HG03460 (cell line): ENCODE measurements at regions not wholly inside any gene's neighbourhood (a gene's known extent, or its start where the extent isn't known, plus 50 kb on each side); places are given as distances from the start of the nearest gene placed in this dataset.

Source experiments
- ATAC-seq: cut with Tn5 transposase; IDR thresholded peaks from one replicate; pipeline ENCODE4 v1.9.1; 2021; ENCODE audit not compliant: unreplicated experiment

DNA sequence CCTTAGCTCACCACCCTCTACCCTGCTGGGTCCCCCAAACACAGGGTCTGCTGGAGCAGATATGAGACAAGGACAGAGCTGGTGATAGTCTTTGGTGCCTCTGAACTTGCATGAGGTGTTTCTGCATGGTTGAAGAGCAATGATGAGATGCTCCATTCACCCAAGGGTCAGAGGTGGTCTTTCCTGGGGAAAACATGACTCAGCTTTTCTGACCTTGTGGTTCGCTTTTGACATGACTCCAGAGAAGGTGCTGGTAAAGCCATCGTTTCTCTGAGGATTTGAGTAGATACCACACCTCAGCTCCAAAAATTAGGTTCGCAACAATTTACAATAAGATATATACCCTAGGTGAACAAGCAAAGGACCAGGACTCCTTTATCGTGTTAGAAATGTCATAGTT lies 304.8 kb downstream of the DHX35 start:
- no peak for ATAC-seq

GRCh38 chr20:39264506-39265172 lies 302.5 kb downstream of the DHX35 start:
- no peak for ATAC-seq

DNA sequence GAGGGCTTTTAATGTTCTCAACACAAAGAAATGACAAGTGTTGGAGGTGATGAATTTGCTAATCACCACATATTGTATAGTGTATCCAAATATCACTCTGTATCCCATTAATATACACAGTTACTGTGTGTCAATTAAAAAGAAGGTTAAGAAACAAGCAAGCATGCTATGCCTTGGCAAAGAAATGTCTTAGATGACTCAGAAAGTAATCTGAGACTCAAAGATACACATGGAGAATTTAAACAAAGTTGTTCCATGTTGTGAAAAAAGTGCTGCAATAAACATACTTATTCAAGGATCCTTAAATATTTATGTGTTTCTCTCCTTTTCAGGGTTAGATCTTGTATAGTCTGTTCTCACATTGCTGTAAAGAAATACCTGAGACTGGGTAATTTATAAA lies 300.9 kb downstream of the DHX35 start:
- ATAC-seq = no peak

- ATAC-seq = no peak
These were observed 297.7 kb downstream of the DHX35 start for GRCh38 chr20:39259808-39260207.

GRCh38 chr20:39259010-39259803 lies 297.1 kb downstream of the DHX35 start:
- no peak for ATAC-seq

DNA sequence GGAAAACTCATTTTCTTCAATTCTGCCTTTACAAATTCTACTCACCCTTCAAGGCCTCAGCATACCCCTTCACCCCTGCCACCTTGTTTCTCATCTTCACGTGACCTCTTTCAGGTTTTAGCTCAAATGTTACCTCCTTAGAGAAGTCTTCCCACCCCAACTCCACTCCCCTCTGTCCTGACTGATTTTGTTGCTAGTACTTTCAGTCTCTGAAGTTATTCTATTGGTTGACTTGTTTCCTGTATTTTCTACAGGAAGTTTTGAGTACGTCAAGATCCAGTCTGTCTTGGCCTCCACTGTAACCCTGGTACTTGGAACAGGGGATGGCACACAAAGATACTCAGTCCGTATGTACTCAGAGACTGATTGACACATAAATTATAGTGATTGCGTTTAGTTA lies 296.1 kb downstream of the DHX35 start:
- no peak for ATAC-seq

GRCh38 chr20:39253051-39253755 lies 291.1 kb downstream of the DHX35 start:
- ATAC-seq = no peak

- ATAC-seq = no peak
These were observed 289.9 kb downstream of the DHX35 start for GRCh38 chr20:39252035-39252434.

- ATAC-seq = no peak
These were observed 287.7 kb downstream of the DHX35 start for GRCh38 chr20:39249798-39250197.

DNA sequence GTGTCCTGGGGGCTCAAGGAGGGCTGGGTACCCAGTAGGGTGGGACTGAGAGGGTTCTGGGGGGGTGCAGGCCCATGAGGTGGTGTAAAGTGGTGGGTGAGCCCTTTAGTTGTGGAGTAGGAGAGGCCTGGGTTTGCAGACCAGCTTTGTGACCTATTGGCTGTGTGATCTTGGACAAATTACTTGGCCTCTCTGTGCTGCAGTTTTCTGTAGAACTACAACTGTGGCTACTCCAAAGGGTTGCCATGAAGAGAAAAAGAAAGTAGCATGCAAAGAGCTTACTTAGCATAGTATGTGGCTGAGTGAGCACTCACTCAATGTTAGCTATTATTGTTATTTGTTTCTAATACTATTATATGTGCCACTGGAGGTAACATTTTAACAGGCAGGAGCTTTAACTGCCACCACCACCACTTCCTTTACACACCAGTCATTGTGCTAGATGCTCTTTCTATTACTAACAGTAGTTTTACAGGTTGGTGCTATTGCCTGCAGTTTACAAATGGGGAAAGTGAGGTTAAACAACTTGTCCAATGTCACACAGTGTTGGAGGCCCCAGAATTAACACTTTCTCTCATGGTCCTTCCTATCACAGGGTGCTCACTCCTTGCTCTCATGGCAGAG lies 286.8 kb downstream of the DHX35 start:
- no peak for ATAC-seq

DNA sequence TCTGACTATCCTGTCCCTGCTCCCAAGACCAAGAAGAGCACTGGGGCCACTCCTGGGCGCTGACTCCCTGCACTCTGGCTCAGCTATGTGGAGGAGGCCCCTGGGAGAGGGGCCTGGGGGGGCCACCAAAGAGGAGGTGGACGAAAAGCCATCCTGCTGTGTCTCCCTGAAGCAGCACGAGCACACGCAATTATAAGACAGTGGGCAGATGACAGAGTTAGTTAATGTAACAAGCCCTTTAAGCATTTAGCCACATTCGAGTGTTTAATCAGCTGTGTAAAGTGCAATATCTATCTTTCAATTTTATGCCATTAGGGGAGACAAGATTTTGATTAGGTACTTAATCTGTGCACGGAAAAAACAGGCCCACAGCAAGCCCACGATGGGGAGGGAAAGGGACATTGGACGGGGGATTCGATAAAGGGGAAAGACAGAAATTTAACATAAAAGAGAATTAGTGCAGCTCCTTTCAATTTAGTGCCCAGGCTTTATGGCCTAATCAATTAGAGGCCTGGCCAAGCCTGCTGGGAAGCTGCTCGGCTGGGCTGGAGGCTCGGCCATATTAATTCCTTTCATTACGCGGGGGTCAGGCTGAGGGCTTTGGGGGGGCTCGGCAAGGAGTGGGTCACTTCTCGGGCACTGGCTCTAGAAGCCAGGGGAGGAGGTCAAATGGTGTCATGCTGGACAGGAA lies 286.2 kb downstream of the DHX35 start:
- ATAC-seq = no peak

DNA sequence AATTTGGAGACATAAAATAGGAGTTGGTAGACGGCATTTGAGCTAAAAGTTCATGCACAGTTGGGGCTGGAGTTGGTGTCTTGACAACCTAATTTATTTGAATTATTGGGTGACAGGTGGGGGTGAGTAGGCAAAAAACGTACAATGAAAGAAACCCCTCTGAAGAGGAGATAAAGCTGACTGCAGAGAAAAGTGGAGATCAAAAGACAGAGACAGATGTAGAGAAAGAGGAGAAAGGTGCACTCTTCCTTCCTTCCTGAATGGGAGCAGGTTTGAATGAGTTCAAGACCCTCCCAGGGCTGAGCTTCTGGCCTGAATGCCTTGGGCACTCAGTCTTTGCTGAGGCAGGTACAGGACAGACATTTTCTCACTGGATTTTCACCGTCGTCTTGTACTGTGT lies 284.3 kb downstream of the DHX35 start:
- ATAC-seq = no peak

DNA sequence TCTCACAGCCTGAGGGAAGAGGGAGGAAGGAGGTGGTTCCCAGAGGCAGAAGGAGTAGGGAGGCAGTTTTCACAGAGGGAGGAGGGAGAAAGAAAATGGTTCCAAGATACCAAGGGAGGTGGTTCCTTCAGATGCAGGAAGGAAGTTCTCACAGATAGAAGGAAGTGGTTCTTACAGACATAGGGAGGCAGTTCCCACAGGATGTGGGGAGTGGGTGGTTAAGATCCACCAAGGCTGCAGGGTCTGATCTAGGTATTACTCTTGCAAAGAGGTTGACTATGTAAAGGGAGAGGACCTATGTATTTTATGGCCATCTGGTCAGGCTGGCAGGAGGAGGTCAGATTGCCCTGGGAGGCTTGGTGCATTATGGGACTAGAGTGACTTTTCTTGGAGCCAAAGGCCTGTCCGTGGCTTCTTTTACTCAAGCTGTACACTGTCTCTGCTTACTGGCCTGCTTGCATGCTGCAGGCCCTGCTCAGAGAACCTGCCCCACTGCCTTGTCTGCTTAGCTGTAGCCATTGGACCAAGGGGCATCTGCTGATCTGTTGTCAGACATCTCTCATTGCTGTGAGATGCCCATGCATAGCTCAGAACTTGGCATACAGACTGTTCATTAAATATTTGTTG lies 283.7 kb downstream of the DHX35 start:
- ATAC-seq = no peak

GRCh38 chr20:39243962-39244361 lies 281.8 kb downstream of the DHX35 start:
- no peak for ATAC-seq

DNA sequence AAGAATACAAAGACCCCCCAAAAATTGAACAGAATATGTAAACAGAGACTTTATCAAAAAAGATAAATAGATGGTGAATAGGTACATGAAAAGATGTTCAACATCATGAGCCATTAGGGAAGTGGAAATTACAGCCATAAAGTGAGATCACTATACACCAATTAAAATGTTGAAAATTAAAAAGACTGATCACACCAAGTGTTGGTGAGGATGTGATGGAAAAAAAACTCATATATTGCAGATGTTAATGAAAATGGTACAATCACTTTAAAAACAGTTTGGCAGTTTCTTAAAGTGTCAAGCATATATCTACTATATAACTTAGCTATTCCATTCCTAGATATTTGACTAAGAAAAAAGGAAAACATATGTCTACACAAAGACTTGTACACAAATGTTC lies 280.5 kb downstream of the DHX35 start:
- ATAC-seq = no peak

DNA sequence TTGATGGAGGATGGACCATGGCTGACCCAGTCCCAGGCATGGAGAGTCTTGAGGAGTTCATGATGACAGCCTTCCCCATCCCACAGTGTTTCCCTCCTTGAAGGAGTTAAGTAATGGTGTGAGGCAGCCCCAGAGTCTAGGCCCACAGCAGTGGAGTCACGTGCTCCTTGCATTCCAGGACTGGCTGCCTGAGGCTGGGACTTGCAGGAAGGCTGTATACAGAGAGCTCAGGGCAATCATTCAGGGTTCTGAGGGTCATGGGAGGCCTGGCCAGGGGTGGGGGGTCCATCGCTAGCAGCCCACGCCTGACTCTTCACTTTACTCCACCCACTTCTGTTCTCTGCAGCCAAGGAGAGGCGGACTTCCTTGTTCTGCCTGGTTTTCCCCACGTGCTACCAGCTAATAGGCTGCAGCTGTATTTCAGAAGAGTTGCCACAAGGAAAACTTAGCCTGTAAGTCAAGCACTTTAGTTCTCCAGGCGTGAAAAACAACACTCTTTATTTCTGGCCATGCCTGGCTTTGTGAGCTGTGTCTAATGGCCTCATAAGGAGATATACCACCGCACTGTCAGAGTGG lies 272.5 kb downstream of the DHX35 start:
- ATAC-seq = no peak

GRCh38 chr20:39233755-39234154 lies 271.6 kb downstream of the DHX35 start:
- no peak for ATAC-seq

DNA sequence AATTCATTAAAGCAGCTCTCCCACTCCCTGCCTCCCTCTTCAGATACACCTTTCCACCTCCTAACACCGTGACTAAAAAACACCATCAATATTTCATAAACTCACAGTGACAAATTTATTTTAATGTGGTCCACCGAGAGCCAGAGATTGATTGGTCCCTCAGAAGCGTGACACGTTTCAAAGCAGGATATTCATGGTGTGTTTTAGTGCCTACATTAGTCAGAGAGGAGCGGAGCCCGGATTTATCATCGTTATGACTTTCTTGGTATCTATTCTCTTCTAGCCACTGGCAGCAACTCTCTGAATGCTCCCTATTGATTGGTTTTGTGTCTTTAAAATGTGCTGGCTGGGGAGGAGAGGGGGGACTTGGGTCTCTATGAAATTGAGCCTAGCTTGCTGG lies 265.3 kb downstream of the DHX35 start:
- no peak for ATAC-seq

GRCh38 chr20:39225978-39226377 lies 263.8 kb downstream of the DHX35 start:
- no peak for ATAC-seq

DNA sequence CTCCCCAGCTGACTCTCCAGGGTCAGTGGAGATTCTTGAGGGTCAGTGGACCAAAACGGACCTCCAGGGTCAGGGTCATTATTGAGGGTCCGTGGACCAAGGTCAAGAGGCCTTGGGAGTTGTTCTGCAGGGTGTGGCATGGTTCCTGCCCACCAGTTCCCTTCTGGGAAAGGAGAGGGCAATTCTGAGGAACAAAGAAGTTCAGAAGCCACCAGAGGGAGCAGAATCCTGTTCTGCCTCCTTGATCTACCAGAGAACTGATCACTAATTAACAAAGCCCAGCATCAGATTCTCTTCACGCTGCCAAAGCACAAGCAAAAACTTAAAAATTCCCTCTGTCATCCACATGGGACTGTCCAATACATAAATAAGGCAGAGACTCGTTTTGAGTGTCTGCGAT lies 263.4 kb downstream of the DHX35 start:
- no peak for ATAC-seq
